ENCODE measurements at regions not wholly inside any gene's neighbourhood (a gene's known extent, or its start where the extent isn't known, plus 50 kb on each side); places are given as distances from the start of the nearest gene placed in this dataset.

- Histone ChIP-seq H3K9me2 (no peaks in the 10 kb centered on the region), H3K9ac (no peak overlapping the region), H3K36me3 (replicated peaks in 1 of 2; ENCODE audit: control insufficient read depth in 1 of 2, insufficient read depth in 2 of 2, low read length in 1 of 2) (no peaks in the 10 kb centered on the region), H3F3A (replicated peaks; ENCODE audit: insufficient read depth) (no peaks in the 10 kb centered on the region), H3K4me3 (ENCODE audit: low read depth in 2 of 2, low read length in 1 of 2) (no peak overlapping the region), H3K79me2 (ENCODE audit: insufficient read depth) (no peaks in the 10 kb centered on the region), H3K4me2 (no peak overlapping the region), H2AFZ (ENCODE audit: low read depth) (no peak overlapping the region), H3K27ac (ENCODE audit: low read depth in 2 of 2, low read length in 1 of 2) (no peak overlapping the region), H3K9me3 (no peaks in the 10 kb centered on the region), H3K27me3 (ENCODE audit: insufficient read depth) (no peaks in the 10 kb centered on the region), H3K4me1 (ENCODE audit: control insufficient read depth in 1 of 2, insufficient read depth in 2 of 2, low read depth in 1 of 2, low read length in 1 of 2) (peaks cover 0 to 16% of the 10 kb centered on the region in 2 experiments; a peak in 2 of 4 replicates), H4K20me1 (ENCODE audit: insufficient read depth) (no peaks in the 10 kb centered on the region)
- no peak for TF ChIP-seq TAF1 (IDR thresholded peaks at IDR 0.05; ENCODE audit: borderline replicate concordance, low read depth, low read length)
- no peak for TF ChIP-seq RXRA (IDR thresholded peaks at IDR 0.05; ENCODE audit: borderline replicate concordance, low read depth)
- no peak for TF ChIP-seq USF1 (IDR thresholded peaks at IDR 0.05; ENCODE audit: borderline replicate concordance, low read depth)
- no peak for TF ChIP-seq NFIC (IDR thresholded peaks at IDR 0.05; ENCODE audit: borderline replicate concordance)
- no peak for TF ChIP-seq FOXJ3 (CRISPR knock-in tag; IDR thresholded peaks at IDR 0.05)
- TF ChIP-seq, protein P1, sequence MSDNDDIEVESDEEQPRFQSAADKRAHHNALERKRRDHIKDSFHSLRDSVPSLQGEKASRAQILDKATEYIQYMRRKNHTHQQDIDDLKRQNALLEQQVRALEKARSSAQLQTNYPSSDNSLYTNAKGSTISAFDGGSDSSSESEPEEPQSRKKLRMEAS (IDR thresholded peaks at IDR 0.05; ENCODE audit: low read depth), result no peak
- TF ChIP-seq POLR2AphosphoS5 (IDR thresholded peaks at IDR 0.05; ENCODE audit: low read depth, low read length), result no peak
- TF ChIP-seq EP300 (IDR thresholded peaks at IDR 0.05; ENCODE audit: borderline replicate concordance in 1 of 2, low read depth in 1 of 2, low read length in 1 of 2), result no peak
- TF ChIP-seq RAD21 (IDR thresholded peaks at IDR 0.05; ENCODE audit: low read length), result no peak
- TF ChIP-seq TEAD4 (IDR thresholded peaks at IDR 0.05; ENCODE audit: borderline replicate concordance, insufficient read depth), result no peak
- WGBS (ENCODE audit: low lambda C conversion rate), result 59% methylated on average over 3 of the region's 3 CpGs
- POLR2A ChIA-PET, result no interaction called here
- no peak for DNase-seq
- CTCF ChIA-PET, result interaction anchor here (1.2 to 2.3 kb wide), 4 partner anchors 9 to 263 kb away, joined by 3 to 6 read pairs (median 4); no protein-coding TSS in a partner anchor
Measured at GRCh38 chr9:105043370-105043936, 115.5 kb upstream of the ABCA1 start.

GRCh38 chr9:105044518-105044917 is 116.6 kb upstream of the ABCA1 start:
- no peak overlapping the region for H3K9ac ChIP-seq
- H3K9me2 ChIP-seq, result no peaks in the 10 kb centered on the region
- H3K4me2 ChIP-seq, result no peak overlapping the region
- no peaks in the 10 kb centered on the region for H3K27me3 ChIP-seq (ENCODE audit: insufficient read depth)
- no peaks in the 10 kb centered on the region for H4K20me1 ChIP-seq (ENCODE audit: insufficient read depth)
- H3F3A ChIP-seq (replicated peaks; ENCODE audit: insufficient read depth), result no peaks in the 10 kb centered on the region
- ChIA-PET POLR2A (interaction anchor here (0.9 kb wide), 1 partner anchor 20 kb away, joined by 3 read pairs; no protein-coding TSS in a partner anchor), CTCF (interaction anchor here (0.6 to 2.3 kb wide), 7 partner anchors 8 to 264 kb away, joined by 3 to 6 read pairs (median 3); no protein-coding TSS in a partner anchor)
- no peak overlapping the region for H2AFZ ChIP-seq (ENCODE audit: low read depth)
- peaks cover 0 to 16% of the 10 kb centered on the region in 2 experiments; a peak in 2 of 4 replicates for H3K4me1 ChIP-seq (ENCODE audit: control insufficient read depth in 1 of 2, insufficient read depth in 2 of 2, low read depth in 1 of 2, low read length in 1 of 2)
- no peaks in the 10 kb centered on the region for H3K79me2 ChIP-seq (ENCODE audit: insufficient read depth)
- DNase-seq, result no peak
- H3K27ac ChIP-seq (ENCODE audit: low read depth in 2 of 2, low read length in 1 of 2), result no peak overlapping the region
- H3K9me3 ChIP-seq, result no peaks in the 10 kb centered on the region
- H3K36me3 ChIP-seq (replicated peaks in 1 of 2; ENCODE audit: control insufficient read depth in 1 of 2, insufficient read depth in 2 of 2, low read length in 1 of 2), result no peaks in the 10 kb centered on the region
- no peak overlapping the region for H3K4me3 ChIP-seq (ENCODE audit: low read depth in 2 of 2, low read length in 1 of 2)
- TF ChIP-seq TAF1 (IDR thresholded peaks at IDR 0.05; ENCODE audit: borderline replicate concordance, low read depth, low read length), result no peak
- WGBS (ENCODE audit: low lambda C conversion rate), result 69% methylated on average over 2 of the region's 2 CpGs
